IMR-90 (cell line): ENCODE measurements at regions not wholly inside any gene's neighbourhood (a gene's known extent, or its start where the extent isn't known, plus 50 kb on each side); places are given as distances from the start of the nearest gene placed in this dataset.

Experiments used
- ATAC-seq: fragments of 200-7000 bp; cut with Tn5 transposase; 2 replicates; pipeline ENCODE4 v1.9.1; 2020; ENCODE audit warnings: low read depth, mild to moderate bottlenecking, moderate library complexity
- BruUV-seq: library from RNA; stranded (reverse); fragments of 400-500 nt; replicated peaks from 2 replicates; lab custom pipeline; 2021; lab: Mats Ljungman, UMichigan
- CTCF ChIA-PET: fragments of 300-600 bp; formaldehyde crosslinking; extraction: SDS; loops from one replicate; lab custom pipeline; 2021; ENCODE audit warnings: antibody characterized with exemption; lab: Yijun Ruan, JAX
- POLR2A ChIA-PET: fragments of 300-600 bp; sonication (Branson Sonifier 250); formaldehyde crosslinking; loops from one replicate; lab custom pipeline; 2022; ENCODE audit warnings: antibody characterized with exemption; ENCODE audit not compliant: unreplicated experiment; lab: Charles Lee
- DNase-seq: peaks from one replicate; pipeline ENCODE4 v3.0.0; 2013
- H2AFZ ChIP-seq: replicated peaks from 2 replicates; pipeline ENCODE3; 2013; ENCODE audit warnings: low read length, mild to moderate bottlenecking; ENCODE audit not compliant: poor library complexity
- H2AK5ac ChIP-seq: 2 replicates; pipeline ENCODE4 v1.6.1; 2013; ENCODE audit warnings: low read depth, low read length, inconsistent platforms
- H2AK9ac ChIP-seq: replicated peaks from 2 replicates; pipeline ENCODE3; 2013; ENCODE audit warnings: mild to moderate bottlenecking, low read depth, low read length, moderate library complexity; ENCODE audit not compliant: poor library complexity
- H2BK120ac ChIP-seq: 2 replicates; pipeline ENCODE4 v1.6.1; 2013; ENCODE audit warnings: low read depth, low read length, inconsistent platforms
- H2BK15ac ChIP-seq: 3 replicates; pipeline ENCODE4 v1.6.1; 2013; ENCODE audit warnings: low read depth, low read length, inconsistent platforms
- H2BK20ac ChIP-seq: 2 replicates; pipeline ENCODE4 v1.6.1; 2013; ENCODE audit warnings: low read depth, mild to moderate bottlenecking, inconsistent platforms, low read length, moderate library complexity
- H2BK5ac ChIP-seq: 2 replicates; pipeline ENCODE4 v1.6.1; 2013; ENCODE audit warnings: mild to moderate bottlenecking, low read depth, low read length, inconsistent platforms; ENCODE audit not compliant: poor library complexity, severe bottlenecking
- H3K14ac ChIP-seq: replicated peaks from 2 replicates; pipeline ENCODE4 v1.6.1; 2013; ENCODE audit warnings: low read depth, low read length, inconsistent platforms
- H3K18ac ChIP-seq: 2 replicates; pipeline ENCODE4 v1.6.1; 2013; ENCODE audit warnings: low read depth, low read length, control low read depth
- H3K23ac ChIP-seq: 2 replicates; pipeline ENCODE4 v1.6.1; 2013; ENCODE audit warnings: low read depth, low read length, inconsistent platforms
- H3K27ac ChIP-seq: 2 replicates; pipeline ENCODE4 v1.5.1; 2013; ENCODE audit warnings: mild to moderate bottlenecking, control low read depth, low read length; ENCODE audit not compliant: insufficient read depth
- H3K27me3 ChIP-seq: 2 replicates; pipeline ENCODE4 v1.6.1; 2013; ENCODE audit warnings: low read length; ENCODE audit not compliant: control insufficient read depth, insufficient read depth
- H3K36me3 ChIP-seq: 2 replicates; pipeline ENCODE4 v1.6.1; 2013; ENCODE audit warnings: low read length, mixed read lengths; ENCODE audit not compliant: control insufficient read depth, insufficient read depth
- H3K4ac ChIP-seq: 2 replicates; pipeline ENCODE4 v1.6.1; 2013; ENCODE audit warnings: low read depth, low read length, inconsistent platforms
- H3K4me1 ChIP-seq: 2 replicates; pipeline ENCODE4 v1.6.1; 2013; ENCODE audit warnings: low read length, mixed read lengths; ENCODE audit not compliant: control insufficient read depth, insufficient read depth
- H3K4me2 ChIP-seq: 2 replicates; pipeline ENCODE4 v1.6.1; 2013; ENCODE audit warnings: low read depth, mild to moderate bottlenecking, control low read depth, low read length, moderate library complexity
- H3K4me3 ChIP-seq: 2 replicates; pipeline ENCODE4 v1.5.1; 2013; ENCODE audit warnings: low read depth, mild to moderate bottlenecking, control low read depth, low read length, moderate library complexity; ENCODE audit not compliant: insufficient read depth
- H3K56ac ChIP-seq: 2 replicates; pipeline ENCODE4 v1.6.1; 2013; ENCODE audit warnings: low read length, inconsistent platforms; ENCODE audit not compliant: insufficient read depth; ENCODE audit errors: extremely low read depth
- H3K79me1 ChIP-seq, 2 experiments: 2 replicates each; pipeline ENCODE4 v1.6.1; 2013; ENCODE audit warnings: low read length in 2 of 2, inconsistent platforms in 1 of 2, low read depth in 1 of 2
- H3K9ac ChIP-seq: 2 replicates; pipeline ENCODE4 v1.6.1; 2013; ENCODE audit warnings: low read depth, low read length, control low read depth
- H3K9me1 ChIP-seq: 2 replicates; pipeline ENCODE4 v1.6.1; 2013; ENCODE audit warnings: low read length, inconsistent platforms; ENCODE audit not compliant: insufficient read depth
- H3K9me3 ChIP-seq: 2 replicates; pipeline ENCODE4 v1.6.1; 2013; ENCODE audit warnings: low read length; ENCODE audit not compliant: control insufficient read depth, insufficient read depth
- H4K20me1 ChIP-seq: 2 replicates; pipeline ENCODE4 v1.6.1; 2013; ENCODE audit warnings: low read length, inconsistent platforms; ENCODE audit not compliant: insufficient read depth
- H4K5ac ChIP-seq: 2 replicates; pipeline ENCODE4 v1.6.1; 2013; ENCODE audit warnings: mild to moderate bottlenecking, low read depth, low read length, control low read depth
- H4K8ac ChIP-seq, 2 experiments: 2 replicates each; pipeline ENCODE4 v1.6.1; 2013; ENCODE audit warnings: low read depth in 2 of 2, low read length in 2 of 2, control low read depth in 1 of 2, inconsistent platforms in 1 of 2
- H4K91ac ChIP-seq: 2 replicates; pipeline ENCODE4 v1.6.1; 2013; ENCODE audit warnings: low read depth, low read length, inconsistent platforms; ENCODE audit not compliant: insufficient read depth
- USF2 ChIP-seq: fragments of 150-350 bp; IDR thresholded peaks from 2 replicates; pipeline ENCODE4 v1.6.1; 2017; ENCODE audit warnings: mild to moderate bottlenecking, antibody characterized with exemption, low read length, low read depth
- WGBS, 2 experiments: methylation state at CpG; one replicate each; pipeline versions ENCODE4 v1.1.5 to v1.1.7; 2013; ENCODE audit warnings: missing lambda C conversion rate in 2 of 2; ENCODE audit not compliant: insufficient read length in 1 of 2; ENCODE audit errors: extremely low coverage in 2 of 2; 5-methylcytosine and 5-hydroxymethylcytosine counted together
- dilution Hi-C: fragments of 300-500 bp; cut with HindIII; formaldehyde crosslinking; loops from one replicate; pipeline ENCODE4 v1.14.3; 2018; ENCODE audit warnings: low sequenced_read_pairs; ENCODE audit not compliant: unreplicated experiment
- in situ Hi-C: fragments of 300-500 bp; cut with MboI; formaldehyde crosslinking; loops from 3 replicates; pipeline ENCODE4 v1.14.3; 2019; ENCODE audit warnings: low sequenced_read_pairs, inconsistent platforms, mixed read lengths
- intact Hi-C: fragments of 100-400 bp; cut with micrococcal nuclease; formaldehyde crosslinking; loops from 2 replicates; pipeline ENCODE4 v1.10.0; 2022

GRCh38 chr5:159640921-159641320 lies 275.4 kb upstream of the ADRA1B start:
- no peaks in the 10 kb centered on the region for H4K20me1 ChIP-seq
- H3K4ac ChIP-seq: no peak overlapping the region
- intact Hi-C loops: no loop called here
- no peak overlapping the region for H2AK9ac ChIP-seq
- H3K23ac ChIP-seq: no peak overlapping the region
- no peak overlapping the region for H2BK5ac ChIP-seq
- H2AFZ ChIP-seq: no peak overlapping the region
- peaks cover 7% of the 10 kb centered on the region for H3K27me3 ChIP-seq
- no peak for DNase-seq
- POLR2A ChIA-PET: no interaction called here
- no peak for ATAC-seq
- no peak overlapping the region for H2BK120ac ChIP-seq
- BruUV-seq: no TSS peak
- CTCF ChIA-PET: no interaction called here
- no peak overlapping the region for H3K14ac ChIP-seq
- H3K4me1 ChIP-seq: no peaks in the 10 kb centered on the region
- no peak overlapping the region for H2BK20ac ChIP-seq
- WGBS, 2 experiments: no CpG with 5 or more reads among the region's 5 CpGs
- no peak for TF ChIP-seq USF2
- no peak overlapping the region for H4K5ac ChIP-seq
- H2AK5ac ChIP-seq: no peak overlapping the region
- H3K18ac ChIP-seq: no peak overlapping the region
- dilution Hi-C loops: no loop called here
- no peak overlapping the region for H3K4me2 ChIP-seq
- in situ Hi-C loops: no loop called here
- no peaks in the 10 kb centered on the region for H3K36me3 ChIP-seq
- H3K79me1 ChIP-seq: no peaks in the 10 kb centered on the region
- no peak overlapping the region for H3K9ac ChIP-seq
- no peak overlapping the region for H3K56ac ChIP-seq
- no peak overlapping the region for H3K27ac ChIP-seq
- no peak overlapping the region for H4K8ac ChIP-seq
- no peak overlapping the region for H3K4me3 ChIP-seq
- no peaks in the 10 kb centered on the region for H3K9me3 ChIP-seq
- no peak overlapping the region for H2BK15ac ChIP-seq
- no peaks in the 10 kb centered on the region for H3K9me1 ChIP-seq
- H4K91ac ChIP-seq: no peak overlapping the region
